Osteoblast (primary cell): ENCODE measurements at regions not wholly inside any gene's neighbourhood (a gene's known extent, or its start where the extent isn't known, plus 50 kb on each side); places are given as distances from the start of the nearest gene placed in this dataset.

Source experiments
- DNase-seq: peaks from one replicate; pipeline ENCODE4 v3.0.0; 2011; ENCODE audit warnings: low spot score, mixed read lengths; ENCODE audit not compliant: insufficient read length; ENCODE audit errors: missing footprints
- H2AFZ ChIP-seq: 2 replicates; pipeline ENCODE4 v1.6.0; 2011; ENCODE audit warnings: mild to moderate bottlenecking, low read length
- H3K27ac ChIP-seq: 2 replicates; pipeline ENCODE4 v1.5.1; 2011; ENCODE audit warnings: mild to moderate bottlenecking, low read depth, low read length, moderate library complexity
- H3K27me3 ChIP-seq: 2 replicates; pipeline ENCODE4 v1.6.0; 2012; ENCODE audit warnings: mild to moderate bottlenecking, control low read depth, inconsistent platforms, low read length, moderate library complexity; ENCODE audit not compliant: insufficient read depth
- H3K36me3 ChIP-seq: 2 replicates; pipeline ENCODE4 v1.5.1; 2011; ENCODE audit warnings: mild to moderate bottlenecking, low read length, control low read depth, moderate library complexity; ENCODE audit not compliant: insufficient read depth
- H3K4me1 ChIP-seq: 2 replicates; pipeline ENCODE4 v1.5.1; 2011; ENCODE audit warnings: mild to moderate bottlenecking, low read length, control low read depth, moderate library complexity; ENCODE audit not compliant: insufficient read depth
- H3K4me2 ChIP-seq: 2 replicates; pipeline ENCODE4 v1.6.0; 2011; ENCODE audit warnings: mild to moderate bottlenecking, low read length; ENCODE audit not compliant: insufficient read depth
- H3K4me3 ChIP-seq: fragments of 200-600 bp; sonication (generic); 3 replicates; pipeline ENCODE4 v1.5.1; 2012; ENCODE audit warnings: mild to moderate bottlenecking, low read length, inconsistent platforms; ENCODE audit not compliant: insufficient read depth
- H3K79me2 ChIP-seq: 2 replicates; pipeline ENCODE4 v1.6.0; 2012; ENCODE audit warnings: mild to moderate bottlenecking, low read length, control low read depth, inconsistent platforms; ENCODE audit not compliant: insufficient read depth
- H3K9me3 ChIP-seq: 2 replicates; pipeline ENCODE4 v1.5.1; 2011; ENCODE audit warnings: low read depth, low read length, control low read depth
- H4K20me1 ChIP-seq: 2 replicates; pipeline ENCODE4 v1.6.0; 2012; ENCODE audit warnings: mild to moderate bottlenecking, low read length, control low read depth; ENCODE audit not compliant: insufficient read depth
- TF ChIP-seq, protein P1 (sequence below): IDR thresholded peaks from 2 replicates; pipeline ENCODE4 v1.5.1; 2011; ENCODE audit warnings: mild to moderate bottlenecking, low read depth, low read length, moderate library complexity; ENCODE audit errors: extremely low read depth

DNA sequence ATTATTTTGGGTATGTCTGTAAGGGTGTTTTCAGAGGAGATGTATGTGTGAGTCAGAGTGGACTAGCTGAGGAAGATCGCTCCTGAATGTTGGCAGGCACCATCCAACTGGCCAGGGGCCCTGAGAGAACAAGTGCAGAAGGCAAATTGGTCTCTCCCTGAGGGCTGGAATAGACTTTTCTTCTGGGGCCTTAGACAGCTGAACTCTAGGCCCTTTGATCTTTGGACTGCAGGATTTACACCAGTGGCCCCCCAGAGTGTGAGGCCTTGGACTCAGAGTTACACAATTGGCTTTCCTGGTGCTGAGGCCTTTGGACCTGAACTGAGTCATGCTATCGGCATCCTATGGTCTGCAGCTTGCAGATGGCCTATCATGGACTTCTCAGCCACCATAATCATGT lies 217.2 kb downstream of the REEP3 start:
- TF ChIP-seq, protein P1, sequence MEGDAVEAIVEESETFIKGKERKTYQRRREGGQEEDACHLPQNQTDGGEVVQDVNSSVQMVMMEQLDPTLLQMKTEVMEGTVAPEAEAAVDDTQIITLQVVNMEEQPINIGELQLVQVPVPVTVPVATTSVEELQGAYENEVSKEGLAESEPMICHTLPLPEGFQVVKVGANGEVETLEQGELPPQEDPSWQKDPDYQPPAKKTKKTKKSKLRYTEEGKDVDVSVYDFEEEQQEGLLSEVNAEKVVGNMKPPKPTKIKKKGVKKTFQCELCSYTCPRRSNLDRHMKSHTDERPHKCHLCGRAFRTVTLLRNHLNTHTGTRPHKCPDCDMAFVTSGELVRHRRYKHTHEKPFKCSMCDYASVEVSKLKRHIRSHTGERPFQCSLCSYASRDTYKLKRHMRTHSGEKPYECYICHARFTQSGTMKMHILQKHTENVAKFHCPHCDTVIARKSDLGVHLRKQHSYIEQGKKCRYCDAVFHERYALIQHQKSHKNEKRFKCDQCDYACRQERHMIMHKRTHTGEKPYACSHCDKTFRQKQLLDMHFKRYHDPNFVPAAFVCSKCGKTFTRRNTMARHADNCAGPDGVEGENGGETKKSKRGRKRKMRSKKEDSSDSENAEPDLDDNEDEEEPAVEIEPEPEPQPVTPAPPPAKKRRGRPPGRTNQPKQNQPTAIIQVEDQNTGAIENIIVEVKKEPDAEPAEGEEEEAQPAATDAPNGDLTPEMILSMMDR, result no peak
- Histone ChIP-seq H3K4me1 (peaks cover 3% of the 10 kb centered on the region), H4K20me1 (no peaks in the 10 kb centered on the region), H3K4me3 (no peak overlapping the region), H3K27me3 (no peaks in the 10 kb centered on the region), H3K36me3 (no peaks in the 10 kb centered on the region), H2AFZ (no peak overlapping the region), H3K79me2 (no peaks in the 10 kb centered on the region), H3K4me2 (no peak overlapping the region), H3K27ac (no peak overlapping the region), H3K9me3 (no peaks in the 10 kb centered on the region)
- DNase-seq, result peak; percentile 71

DNA sequence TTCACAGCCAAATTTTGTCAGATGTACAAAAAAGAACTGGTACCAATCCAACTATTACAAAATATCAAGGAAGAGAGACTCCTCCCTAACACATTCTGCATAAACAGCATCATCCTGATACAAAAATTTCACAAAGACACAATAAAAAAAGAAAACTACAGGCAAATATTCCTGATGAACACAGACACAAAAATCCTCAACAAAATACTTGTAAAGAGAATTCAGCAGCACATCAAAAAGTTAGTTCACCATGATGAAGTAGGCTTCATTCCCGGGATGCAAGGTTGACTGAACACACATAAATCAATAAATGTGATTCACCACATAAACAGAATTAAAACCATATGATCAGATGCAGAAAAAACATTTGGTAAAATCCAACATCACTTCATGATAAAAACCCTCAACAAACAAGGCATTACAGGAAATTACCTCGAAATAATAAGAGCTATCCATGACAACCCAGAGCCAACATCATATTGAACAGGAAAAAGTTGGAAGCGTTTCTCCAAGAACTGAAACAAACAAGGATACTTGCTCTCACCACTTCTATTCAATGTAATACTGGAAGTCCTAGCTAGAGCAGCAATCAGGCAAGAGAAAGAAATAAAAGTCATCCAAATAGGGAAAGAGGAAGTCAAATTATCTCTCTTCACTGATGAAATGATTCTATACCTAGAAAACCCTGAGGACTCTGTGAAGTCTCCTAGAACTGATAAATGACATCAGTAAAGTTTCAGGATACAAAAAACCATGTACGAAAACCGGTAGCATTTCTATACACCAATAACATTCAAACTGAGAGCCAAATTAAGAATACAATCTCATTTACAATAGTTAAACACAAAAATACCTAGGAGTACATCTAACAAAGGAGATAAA lies 223.1 kb downstream of the REEP3 start:
- TF ChIP-seq, protein P1, result no peak
- Histone ChIP-seq H3K4me1 (no peaks in the 10 kb centered on the region), H4K20me1 (no peaks in the 10 kb centered on the region), H3K36me3 (no peaks in the 10 kb centered on the region), H3K27ac (no peak overlapping the region), H3K4me3 (no peak overlapping the region), H3K27me3 (no peaks in the 10 kb centered on the region), H3K4me2 (no peak overlapping the region), H3K79me2 (no peaks in the 10 kb centered on the region), H2AFZ (no peak overlapping the region), H3K9me3 (no peaks in the 10 kb centered on the region)
- no peak for DNase-seq

DNA sequence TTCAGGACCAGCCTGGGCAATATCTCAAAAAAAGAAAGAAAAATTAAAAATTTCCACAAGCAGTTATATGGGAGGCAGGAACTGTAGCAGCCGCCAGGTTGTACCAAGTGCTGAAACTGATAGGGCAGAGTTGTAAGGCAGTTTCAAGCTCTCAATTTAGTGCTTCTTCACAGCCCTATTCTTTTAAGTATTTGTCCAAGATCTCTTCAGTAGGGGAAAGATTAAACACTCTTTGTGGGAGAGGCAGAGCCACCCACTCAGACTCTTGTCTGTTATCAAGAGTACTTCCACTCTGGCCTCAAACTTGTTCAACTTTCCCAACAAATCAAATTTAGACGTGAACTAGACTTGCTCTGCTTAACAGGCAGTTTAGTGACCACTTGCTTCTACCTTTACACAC lies 228.7 kb downstream of the REEP3 start:
- H3K27me3 ChIP-seq, result no peaks in the 10 kb centered on the region
- DNase-seq, result no peak
- no peak overlapping the region for H3K4me2 ChIP-seq
- H3K4me3 ChIP-seq, result no peak overlapping the region
- H2AFZ ChIP-seq, result no peak overlapping the region
- H4K20me1 ChIP-seq, result no peaks in the 10 kb centered on the region
- no peaks in the 10 kb centered on the region for H3K4me1 ChIP-seq
- H3K9me3 ChIP-seq, result no peaks in the 10 kb centered on the region
- no peak overlapping the region for H3K27ac ChIP-seq
- TF ChIP-seq, protein P1, result no peak
- H3K79me2 ChIP-seq, result no peaks in the 10 kb centered on the region
- no peaks in the 10 kb centered on the region for H3K36me3 ChIP-seq

DNA sequence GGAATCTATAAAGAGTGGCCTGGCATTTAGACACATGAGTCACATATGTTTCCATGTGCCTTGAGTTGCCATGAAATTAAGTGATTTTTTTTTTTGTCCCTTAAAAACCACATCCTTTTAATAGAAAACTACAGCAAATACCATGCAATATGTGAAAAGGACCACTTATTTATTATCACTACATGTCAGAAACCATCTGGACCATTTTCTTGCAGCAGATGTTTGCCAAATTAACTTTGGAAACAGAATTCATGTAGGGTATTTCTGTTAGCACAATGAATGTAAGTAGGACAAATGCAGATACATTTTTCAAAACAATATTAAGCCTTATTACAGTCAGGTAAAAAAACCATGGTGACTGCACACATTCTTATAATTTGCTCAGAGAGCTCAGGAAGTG lies 230.6 kb downstream of the REEP3 start:
- no peaks in the 10 kb centered on the region for H3K4me1 ChIP-seq
- no peaks in the 10 kb centered on the region for H3K9me3 ChIP-seq
- H3K4me2 ChIP-seq, result no peak overlapping the region
- no peaks in the 10 kb centered on the region for H3K36me3 ChIP-seq
- H3K79me2 ChIP-seq, result no peaks in the 10 kb centered on the region
- TF ChIP-seq, protein P1, result no peak
- H2AFZ ChIP-seq, result no peak overlapping the region
- no peak for DNase-seq
- H3K27ac ChIP-seq, result no peak overlapping the region
- no peaks in the 10 kb centered on the region for H3K27me3 ChIP-seq
- no peak overlapping the region for H3K4me3 ChIP-seq
- no peaks in the 10 kb centered on the region for H4K20me1 ChIP-seq
